HepG2 (cell line): ENCODE measurements at regions not wholly inside any gene's neighbourhood (a gene's known extent, or its start where the extent isn't known, plus 50 kb on each side); places are given as distances from the start of the nearest gene placed in this dataset.
A peak's percentile ranks its signal among the peaks of the same experiment; 100 is the strongest.

Experiments used
- ATAC-seq: fragments of 200-7000 bp; cut with Tn5 transposase; 3 replicates; pipeline ENCODE4 v1.9.1; 2020; ENCODE audit warnings: mild to moderate bottlenecking, moderate library complexity
- BruUV-seq: library from RNA; stranded (reverse); fragments of 400-500 nt; replicated peaks from 2 replicates; lab custom pipeline; 2021; lab: Mats Ljungman, UMichigan
- CTCF ChIA-PET: fragments of 300-600 bp; formaldehyde crosslinking; extraction: SDS; loops from one replicate; lab custom pipeline; 2021; ENCODE audit warnings: low total read pairs, inconsistent platforms, low intra/inter-chr PET ratio; lab: Yijun Ruan, JAX
- POLR2A ChIA-PET: fragments of 350-600 bp; sonication (Branson Sonifier 250); formaldehyde crosslinking; loops from one replicate; lab custom pipeline; 2020; ENCODE audit warnings: antibody characterized with exemption, inconsistent platforms; lab: Yijun Ruan, JAX
- DNase-seq: peaks from one replicate; pipeline ENCODE4 v3.0.0-alpha.2; 2015; ENCODE audit warnings: low spot score
- FAIRE-seq: peaks from 3 replicates; lab custom pipeline; 2011; peaks lifted over from hg19 to GRCh38; lab: Jason Lieb, UNC
- H2AFZ ChIP-seq: one replicate; pipeline ENCODE4 v1.6.1; 2011; ENCODE audit warnings: low read length, inconsistent platforms
- H3K27ac ChIP-seq: fragments of 300-600 bp; 3 replicates; pipeline ENCODE4 v1.8.0; 2011; ENCODE audit warnings: mixed run types, mild to moderate bottlenecking, mixed read lengths, low read length, inconsistent platforms; ENCODE audit not compliant: insufficient read depth; ENCODE audit errors: extremely low read length
- H3K27me3 ChIP-seq, 2 experiments: fragments of 200-600 bp in 1 of 2; 2 replicates in 1 of 2; 3 replicates in 1 of 2; pipeline versions ENCODE4 v1.6.0 to v1.8.0; 2011; ENCODE audit warnings: low read length in 2 of 2, mild to moderate bottlenecking in 2 of 2, moderate library complexity in 2 of 2, inconsistent platforms in 1 of 2; ENCODE audit not compliant: insufficient read depth in 2 of 2, control insufficient read depth in 1 of 2
- H3K36me3 ChIP-seq, 2 experiments: fragments of 200-600 bp in 1 of 2; replicated peaks in 1 of 2; 2 replicates in 1 of 2; 3 replicates in 1 of 2; pipeline versions ENCODE4 v1.5.1 to v1.8.0; 2011; ENCODE audit warnings: low read length in 2 of 2, inconsistent platforms in 1 of 2; ENCODE audit not compliant: insufficient read depth in 2 of 2, control insufficient read depth in 1 of 2
- H3K4me1 ChIP-seq: 2 replicates; pipeline ENCODE4 v1.5.1; 2012; ENCODE audit warnings: low read length, inconsistent platforms; ENCODE audit not compliant: insufficient read depth
- H3K4me2 ChIP-seq: 2 replicates; pipeline ENCODE4 v1.6.0; 2011; ENCODE audit warnings: low read depth, low read length, inconsistent platforms
- H3K4me3 ChIP-seq, 3 experiments: fragments of 200-600 bp in 1 of 3; sonication (generic), shearing (Covaris generic) in 1 of 3; replicated peaks in 1 of 3; 2 replicates each; pipeline ENCODE4 v1.5.1; 2011 to 2016; ENCODE audit warnings: low read length in 3 of 3, inconsistent platforms in 2 of 3, low read depth in 2 of 3, mild to moderate bottlenecking in 2 of 3, control low read depth in 1 of 3, mixed read lengths in 1 of 3; ENCODE audit not compliant: insufficient read depth in 1 of 3
- H3K79me2 ChIP-seq: one replicate; pipeline ENCODE4 v1.6.1; 2011; ENCODE audit warnings: low read length, inconsistent platforms; ENCODE audit not compliant: insufficient read depth
- H3K9ac ChIP-seq: 2 replicates; pipeline ENCODE4 v1.6.0; 2011; ENCODE audit warnings: mild to moderate bottlenecking, low read depth, low read length, inconsistent platforms; ENCODE audit not compliant: insufficient read depth
- H3K9me3 ChIP-seq: 2 replicates; pipeline ENCODE4 v1.5.1; 2012; ENCODE audit warnings: mild to moderate bottlenecking, low read length
- H4K20me1 ChIP-seq: 2 replicates; pipeline ENCODE4 v1.6.0; 2011; ENCODE audit warnings: inconsistent platforms, mild to moderate bottlenecking, low read length, moderate library complexity; ENCODE audit not compliant: insufficient read depth
- CTCF ChIP-seq: sonication (generic); formaldehyde crosslinking; IDR thresholded peaks from 2 replicates; pipeline ENCODE4 v1.5.0; 2020; ENCODE audit warnings: mild to moderate bottlenecking, missing genetic modification reagents, moderate library complexity
- DNMT1 ChIP-seq: sonication (generic); formaldehyde crosslinking; IDR thresholded peaks from 2 replicates; pipeline ENCODE4 v1.5.1; 2020; ENCODE audit warnings: mild to moderate bottlenecking, missing genetic modification reagents
- E2F2 ChIP-seq: sonication (generic); formaldehyde crosslinking; IDR thresholded peaks from 2 replicates; pipeline ENCODE4 v1.4.0; 2020; ENCODE audit warnings: missing genetic modification reagents, borderline replicate concordance
- FIP1L1 ChIP-seq: fragments of 200-400 bp; formaldehyde crosslinking; IDR thresholded peaks from 2 replicates; pipeline ENCODE4 v1.6.1; 2018; ENCODE audit warnings: low read depth, mild to moderate bottlenecking, low read length, moderate library complexity, borderline replicate concordance; ENCODE audit not compliant: insufficient read depth
- FOXK2 ChIP-seq: fragments of 450-650 bp; IDR thresholded peaks from 2 replicates; pipeline ENCODE4 v1.6.1; 2016
- HNRNPK ChIP-seq: fragments of 200-400 bp; formaldehyde crosslinking; IDR thresholded peaks from 2 replicates; pipeline ENCODE4 v1.6.1; 2018; ENCODE audit warnings: low read length, low read depth, moderate library complexity, mild to moderate bottlenecking; ENCODE audit not compliant: poor library complexity, severe bottlenecking
- MLLT10 ChIP-seq: sonication (generic); formaldehyde crosslinking; IDR thresholded peaks from 2 replicates; pipeline ENCODE4 v1.4.0; 2020; ENCODE audit warnings: missing genetic modification reagents
- PRDM15 ChIP-seq: sonication (generic); formaldehyde crosslinking; IDR thresholded peaks from 2 replicates; pipeline ENCODE4 v1.4.0; 2020; ENCODE audit warnings: missing genetic modification reagents
- STAG1 ChIP-seq: sonication (generic); formaldehyde crosslinking; IDR thresholded peaks from 2 replicates; pipeline ENCODE4 v1.4.0; 2020; ENCODE audit warnings: missing genetic modification reagents
- ZBTB43 ChIP-seq: sonication (generic); formaldehyde crosslinking; conservative IDR thresholded peaks from 2 replicates; pipeline ENCODE4 v1.4.0; 2020; ENCODE audit warnings: missing genetic modification reagents
- ZNF280D ChIP-seq: sonication (generic); formaldehyde crosslinking; IDR thresholded peaks from 2 replicates; pipeline ENCODE4 v1.5.1; 2020; ENCODE audit warnings: mild to moderate bottlenecking, missing genetic modification reagents
- ZNF616 ChIP-seq: sonication (generic); formaldehyde crosslinking; IDR thresholded peaks from 2 replicates; pipeline ENCODE4 v1.5.0; 2020; ENCODE audit warnings: low read depth, mild to moderate bottlenecking, missing genetic modification reagents
- ZNF629 ChIP-seq: sonication (generic); formaldehyde crosslinking; conservative IDR thresholded peaks from 2 replicates; pipeline ENCODE4 v1.5.0; 2020; ENCODE audit warnings: missing genetic modification reagents
- WGBS: methylation state at CpG from one replicate; pipeline ENCODE4 v1.1.6; 2017; ENCODE audit warnings: low lambda C conversion rate; 5-methylcytosine and 5-hydroxymethylcytosine counted together
- in situ Hi-C: cut with HindIII; loops from 2 replicates; pipeline ENCODE4 v1.10.0; 2017; ENCODE audit warnings: low pct_unique_long_range_greater_than_20kb; ENCODE audit not compliant: extremely low pct_ligation_motif_present
- intact Hi-C: fragments of 100-400 bp; cut with micrococcal nuclease; formaldehyde crosslinking; loops from one replicate; pipeline ENCODE4 v1.10.0; 2022; ENCODE audit not compliant: unreplicated experiment

GRCh38 chr5:108521841-108522506 lies 140.1 kb upstream of the FBXL17 start:
- ATAC-seq = peak; percentile 91
- CTCF ChIA-PET = no interaction called here
- H2AFZ ChIP-seq = no peak overlapping the region
- TF ChIP-seq ZNF629 (CRISPR knock-in tag) (no peak), STAG1 (CRISPR knock-in tag) (peak; percentile 68), DNMT1 (CRISPR knock-in tag) (no peak), ZNF280D (CRISPR knock-in tag) (no peak), ZNF616 (CRISPR knock-in tag) (no peak), FIP1L1 (no peak), PRDM15 (CRISPR knock-in tag) (no peak), HNRNPK (no peak), ZBTB43 (CRISPR knock-in tag) (no peak), E2F2 (CRISPR knock-in tag) (no peak), MLLT10 (CRISPR knock-in tag) (no peak), FOXK2 (no peak), CTCF (CRISPR knock-in tag) (peak; percentile 69)

More at GRCh38 chr5:108521841-108522506, 140.1 kb upstream of the FBXL17 start:
- H3K27me3 ChIP-seq = no peaks in the 10 kb centered on the region
- no peaks in the 10 kb centered on the region for H3K36me3 ChIP-seq
- no TSS peak for BruUV-seq
- FAIRE-seq (peak; percentile 18), DNase-seq (peak; percentile 53)
- H3K4me1 ChIP-seq = no peaks in the 10 kb centered on the region
- no peak overlapping the region for H3K9ac ChIP-seq
- WGBS = 0% methylated on average over 4 of the region's 4 CpGs
- no peaks in the 10 kb centered on the region for H4K20me1 ChIP-seq
- no peaks in the 10 kb centered on the region for H3K9me3 ChIP-seq
- in situ Hi-C loops = no loop called here
- intact Hi-C loops = loop anchor here (1.0 to 5.0 kb wide), 4 partner anchors 57 to 1166 kb away; no protein-coding TSS in a partner anchor
- no peak overlapping the region for H3K4me2 ChIP-seq
- H3K4me3 ChIP-seq = no peak overlapping the region
- H3K79me2 ChIP-seq = no peaks in the 10 kb centered on the region
- POLR2A ChIA-PET = no interaction called here
- H3K27ac ChIP-seq = no peak overlapping the region
